H1 (cell line): ENCODE measurements at regions not wholly inside any gene's neighbourhood (a gene's known extent, or its start where the extent isn't known, plus 50 kb on each side); places are given as distances from the start of the nearest gene placed in this dataset.

Source experiments
- CTCF ChIA-PET: fragments of 300-600 bp; sonication (Branson Sonifier 250); formaldehyde crosslinking; loops from one replicate; lab custom pipeline; 2021; ENCODE audit not compliant: partially characterized antibody; lab: Charles Lee
- POLR2A ChIA-PET: fragments of 300-600 bp; sonication (Branson Sonifier 250); formaldehyde crosslinking; loops from one replicate; lab custom pipeline; 2021; ENCODE audit warnings: inconsistent platforms; ENCODE audit not compliant: partially characterized antibody; lab: Charles Lee
- DNase-seq, 2 experiments: peaks; one replicate each; pipeline versions ENCODE4 v3.0.0 to v3.0.0-alpha.2; 2010 to 2022; ENCODE audit warnings: low spot score in 2 of 2, low read depth in 1 of 2, mixed read lengths in 1 of 2
- FAIRE-seq: peaks from 2 replicates; lab custom pipeline; 2011; peaks lifted over from hg19 to GRCh38; lab: Jason Lieb, UNC
- H2AFZ ChIP-seq: 2 replicates; pipeline ENCODE4 v1.8.1; 2012; ENCODE audit warnings: low read length, inconsistent platforms
- H2AK5ac ChIP-seq: 2 replicates; pipeline ENCODE4 v1.6.1; 2013; ENCODE audit warnings: low read depth, low read length
- H2BK120ac ChIP-seq: replicated peaks from 2 replicates; pipeline ENCODE3; 2013; ENCODE audit warnings: low read depth, low read length, inconsistent platforms
- H2BK12ac ChIP-seq: 2 replicates; pipeline ENCODE4 v1.6.1; 2013; ENCODE audit warnings: low read depth, low read length
- H2BK15ac ChIP-seq: 2 replicates; pipeline ENCODE4 v1.6.1; 2013; ENCODE audit warnings: low read length
- H2BK20ac ChIP-seq: 2 replicates; pipeline ENCODE4 v1.6.1; 2013; ENCODE audit warnings: low read length
- H2BK5ac ChIP-seq: 2 replicates; pipeline ENCODE4 v1.6.1; 2013; ENCODE audit warnings: low read depth, low read length
- H3K14ac ChIP-seq: 2 replicates; pipeline ENCODE4 v1.6.1; 2013; ENCODE audit warnings: inconsistent platforms; ENCODE audit not compliant: insufficient read length
- H3K18ac ChIP-seq: 2 replicates; pipeline ENCODE4 v1.6.1; 2013; ENCODE audit warnings: low read length; ENCODE audit errors: extremely low read depth
- H3K23ac ChIP-seq: 2 replicates; pipeline ENCODE4 v1.6.1; 2013; ENCODE audit warnings: inconsistent platforms; ENCODE audit not compliant: insufficient read length
- H3K23me2 ChIP-seq: 2 replicates; pipeline ENCODE4 v1.6.1; 2013; ENCODE audit warnings: low read depth, low read length
- H3K27ac ChIP-seq: 2 replicates; pipeline ENCODE4 v1.6.1; 2011; ENCODE audit warnings: low read depth, low read length, inconsistent platforms
- H3K27me3 ChIP-seq, 4 experiments: replicated peaks in 1 of 4; 1 replicate in 1 of 4; 2 replicates in 3 of 4; pipeline versions ENCODE4 v1.6.1 to v1.8.1; 2011 to 2013; ENCODE audit warnings: low read length in 3 of 4, mild to moderate bottlenecking in 3 of 4, inconsistent platforms in 2 of 4, mixed read lengths in 2 of 4, moderate library complexity in 1 of 4; ENCODE audit not compliant: control insufficient read depth in 3 of 4, insufficient read depth in 3 of 4; ENCODE audit errors: extremely low read depth in 1 of 4
- H3K36me3 ChIP-seq, 4 experiments: 2 replicates each; pipeline versions ENCODE4 v1.6.1 to v1.8.1; 2011 to 2013; ENCODE audit warnings: mild to moderate bottlenecking in 4 of 4, low read length in 3 of 4, moderate library complexity in 2 of 4, control low read depth in 1 of 4, inconsistent platforms in 1 of 4; ENCODE audit not compliant: insufficient read depth in 4 of 4, control insufficient read depth in 2 of 4
- H3K4ac ChIP-seq: replicated peaks from 2 replicates; pipeline ENCODE3; 2013; ENCODE audit warnings: low read length, low read depth, mixed read lengths, inconsistent platforms; ENCODE audit not compliant: insufficient read length
- H3K4me1 ChIP-seq, 4 experiments: replicated peaks in 1 of 4; 1 replicate in 1 of 4; 2 replicates in 3 of 4; pipeline versions ENCODE4 v1.6.1 to v1.8.1; 2011 to 2013; ENCODE audit warnings: low read length in 3 of 4, inconsistent platforms in 2 of 4, mixed read lengths in 1 of 4; ENCODE audit not compliant: insufficient read depth in 4 of 4, control insufficient read depth in 3 of 4
- H3K4me2 ChIP-seq, 2 experiments: 2 replicates each; pipeline versions ENCODE4 v1.6.1 to v1.8.1; 2011 to 2013; ENCODE audit warnings: low read depth in 2 of 2, low read length in 2 of 2, control low read depth in 1 of 2, inconsistent platforms in 1 of 2, mild to moderate bottlenecking in 1 of 2; ENCODE audit not compliant: insufficient read depth in 1 of 2
- H3K4me3 ChIP-seq, 4 experiments: fragments of 200-600, 300-600 bp in 1 of 4; sonication (generic), shearing (Covaris generic), sonication (Bioruptor Twin) in 1 of 4; 2 replicates each; pipeline versions ENCODE4 v1.5.1 to v1.8.1; 2011 to 2016; ENCODE audit warnings: low read length in 4 of 4, low read depth in 3 of 4, control low read depth in 2 of 4, inconsistent platforms in 2 of 4, mild to moderate bottlenecking in 2 of 4, mixed read lengths in 1 of 4, moderate library complexity in 1 of 4; ENCODE audit not compliant: insufficient read depth in 2 of 4; ENCODE audit errors: extremely low read depth in 1 of 4
- H3K56ac ChIP-seq: replicated peaks from 2 replicates; pipeline ENCODE3; 2013; ENCODE audit warnings: low read depth, mild to moderate bottlenecking, mixed read lengths, low read length, inconsistent platforms; ENCODE audit not compliant: insufficient read length
- H3K79me1 ChIP-seq: 2 replicates; pipeline ENCODE4 v1.6.1; 2013; ENCODE audit warnings: low read depth, low read length, control low read depth
- H3K79me2 ChIP-seq, 2 experiments: 2 replicates each; pipeline versions ENCODE4 v1.6.1 to v1.8.1; 2012 to 2013; ENCODE audit warnings: low read length in 2 of 2, mild to moderate bottlenecking in 2 of 2, inconsistent platforms in 1 of 2; ENCODE audit not compliant: insufficient read depth in 2 of 2, control insufficient read depth in 1 of 2
- H3K9ac ChIP-seq, 4 experiments: replicated peaks in 1 of 4; 1 replicate in 1 of 4; 2 replicates in 3 of 4; pipeline versions ENCODE4 v1.6.1 to v1.8.1; 2011 to 2013; ENCODE audit warnings: low read depth in 3 of 4, low read length in 3 of 4, control low read depth in 2 of 4, mild to moderate bottlenecking in 2 of 4, moderate library complexity in 2 of 4, inconsistent platforms in 1 of 4; ENCODE audit errors: extremely low read depth in 1 of 4
- H3K9me3 ChIP-seq, 2 experiments: 2 replicates each; pipeline versions ENCODE4 v1.6.1 to v1.8.1; 2012 to 2013; ENCODE audit warnings: mild to moderate bottlenecking in 2 of 2, moderate library complexity in 2 of 2, control low read depth in 1 of 2, inconsistent platforms in 1 of 2, low read depth in 1 of 2, low read length in 1 of 2, mixed read lengths in 1 of 2; ENCODE audit not compliant: insufficient read depth in 2 of 2
- H4K20me1 ChIP-seq, 2 experiments: replicated peaks in 1 of 2; 2 replicates each; pipeline versions ENCODE3 to v1.8.1; 2011 to 2013; ENCODE audit warnings: inconsistent platforms in 2 of 2, low read length in 2 of 2, mild to moderate bottlenecking in 1 of 2; ENCODE audit not compliant: insufficient read depth in 2 of 2, control insufficient read depth in 1 of 2
- H4K5ac ChIP-seq: 2 replicates; pipeline ENCODE4 v1.6.1; 2013; ENCODE audit warnings: low read length, low read depth, mixed read lengths, inconsistent platforms; ENCODE audit not compliant: insufficient read length
- H4K8ac ChIP-seq: 2 replicates; pipeline ENCODE4 v1.8.0; 2013; ENCODE audit warnings: mild to moderate bottlenecking, moderate library complexity, low read length, inconsistent platforms; ENCODE audit not compliant: insufficient read depth; ENCODE audit errors: extremely low read depth
- H4K91ac ChIP-seq: replicated peaks from 2 replicates; pipeline ENCODE3; 2013; ENCODE audit warnings: low read length, mixed read lengths, inconsistent platforms; ENCODE audit not compliant: insufficient read length
- ASH2L ChIP-seq: fragments of 200-600, 300-600 bp; sonication (generic); IDR thresholded peaks from one replicate; pipeline ENCODE4 v1.7.1; 2017; ENCODE audit warnings: low read length
- ATF3 ChIP-seq: IDR thresholded peaks from 2 replicates; pipeline ENCODE4 v1.6.1; 2011; ENCODE audit warnings: low read depth, mild to moderate bottlenecking, low read length; ENCODE audit not compliant: insufficient read depth
- BACH1 ChIP-seq: IDR thresholded peaks from 2 replicates; pipeline ENCODE4 v1.6.1; 2012; ENCODE audit warnings: low read length, improper control_type of control experiment
- CHD2 ChIP-seq: IDR thresholded peaks from 2 replicates; pipeline ENCODE4 v1.6.1; 2012; ENCODE audit warnings: low read length, improper control_type of control experiment
- CTBP2 ChIP-seq: IDR thresholded peaks from 2 replicates; pipeline ENCODE4 v1.7.0; 2011; ENCODE audit warnings: borderline replicate concordance, mild to moderate bottlenecking, moderate library complexity, mixed read lengths, low read length; ENCODE audit not compliant: insufficient read depth, insufficient read length
- E2F6 ChIP-seq: IDR thresholded peaks from 2 replicates; pipeline ENCODE4 v1.6.1; 2012; ENCODE audit warnings: inconsistent platforms
- EGR1 ChIP-seq: IDR thresholded peaks from 2 replicates; pipeline ENCODE4 v1.6.1; 2011; ENCODE audit warnings: low read depth, low read length, borderline replicate concordance
- KDM4A ChIP-seq: IDR thresholded peaks from one replicate; pipeline ENCODE4 v1.7.1; 2012; ENCODE audit warnings: low read depth, mild to moderate bottlenecking, moderate library complexity, low read length, inconsistent platforms; ENCODE audit not compliant: severe bottlenecking
- MAX ChIP-seq: IDR thresholded peaks from 2 replicates; pipeline ENCODE4 v1.6.1; 2012; ENCODE audit warnings: inconsistent platforms
- POLR2AphosphoS5 ChIP-seq: IDR thresholded peaks from 2 replicates; pipeline ENCODE4 v1.6.1; 2011; ENCODE audit warnings: low read depth, low read length
- RBBP5 ChIP-seq: IDR thresholded peaks from 2 replicates; pipeline ENCODE4 v1.7.1; 2012; ENCODE audit warnings: low read depth, mild to moderate bottlenecking, inconsistent platforms, low read length, moderate library complexity, borderline replicate concordance
- RFX5 ChIP-seq: IDR thresholded peaks from 2 replicates; pipeline ENCODE4 v1.6.1; 2011; ENCODE audit warnings: low read depth, low read length, improper control_type of control experiment, borderline replicate concordance
- SAP30 ChIP-seq: fragments of 300-600 bp; sonication (generic); IDR thresholded peaks from 2 replicates; pipeline ENCODE4 v1.7.1; 2012; ENCODE audit warnings: low read length, moderate library complexity, mild to moderate bottlenecking, inconsistent platforms; ENCODE audit not compliant: insufficient read depth, insufficient replicate concordance
- TBP ChIP-seq: IDR thresholded peaks from 2 replicates; pipeline ENCODE4 v1.6.1; 2011; ENCODE audit warnings: low read depth, low read length, improper control_type of control experiment
- TEAD4 ChIP-seq: IDR thresholded peaks from 2 replicates; pipeline ENCODE4 v1.6.1; 2012; ENCODE audit warnings: low read depth, low read length, inconsistent platforms, mixed read lengths

DNA sequence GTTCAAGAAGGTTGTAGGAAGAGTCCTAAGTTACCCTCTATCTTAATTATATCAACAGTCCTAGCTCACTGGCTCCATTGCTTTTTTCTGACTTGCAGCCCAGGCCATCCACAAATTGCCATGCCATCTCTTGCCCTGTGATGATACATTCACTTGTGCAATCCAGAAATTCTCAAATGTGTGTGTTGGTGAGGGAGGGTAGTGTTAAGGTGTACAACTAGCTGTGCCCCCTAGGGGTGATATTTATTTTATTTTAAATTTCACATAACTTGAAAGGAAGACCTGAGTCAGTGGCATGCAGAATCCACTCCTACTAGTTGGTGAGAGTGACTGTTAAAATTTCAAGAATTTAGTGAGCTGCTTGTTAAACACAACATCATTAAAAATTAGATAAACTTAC, 156.1 kb upstream of the ANKRD28 start:
- Histone ChIP-seq H3K27me3 (no peaks in the 10 kb centered on the region), H3K4me2 (no peak overlapping the region), H3K23me2 (no peaks in the 10 kb centered on the region; the same call in 1 of the 2 replicates), H4K20me1 (no peaks in the 10 kb centered on the region), H2BK5ac (no peak overlapping the region), H4K5ac (no peak overlapping the region), H3K9me3 (no peaks in the 10 kb centered on the region), H3K18ac (no peak overlapping the region), H3K27ac (no peak overlapping the region), H3K79me1 (no peaks in the 10 kb centered on the region), H3K79me2 (no peaks in the 10 kb centered on the region), H2AK5ac (no peak overlapping the region), H3K23ac (no peak overlapping the region), H3K4ac (no peak overlapping the region), H4K8ac (no peak overlapping the region), H3K4me3 (no peak overlapping the region), H2AFZ (no peak overlapping the region), H2BK120ac (no peak overlapping the region), H3K36me3 (no peaks in the 10 kb centered on the region), H3K14ac (no peak overlapping the region), H3K56ac (no peak overlapping the region), H2BK12ac (no peak overlapping the region), H3K4me1 (no peaks in the 10 kb centered on the region), H3K9ac (no peak overlapping the region), H2BK20ac (no peak overlapping the region), H4K91ac (no peak overlapping the region), H2BK15ac (no peak overlapping the region)
- POLR2A ChIA-PET, result no interaction called here
- FAIRE-seq (no peak), DNase-seq (no peak)
- CTCF ChIA-PET, result interaction anchor here (0.9 to 2.2 kb wide), 5 partner anchors 10 to 23 kb away, joined by 4 to 13 read pairs (median 6); no protein-coding TSS in a partner anchor
- TF ChIP-seq TEAD4 (no peak), POLR2AphosphoS5 (no peak), CHD2 (no peak), KDM4A (no peak), ATF3 (no peak), RBBP5 (no peak), SAP30 (no peak), MAX (no peak), EGR1 (no peak), ASH2L (no peak), CTBP2 (no peak), TBP (no peak), RFX5 (no peak), BACH1 (no peak), E2F6 (no peak)
